ENCODE measurements at regions not wholly inside any gene's neighbourhood (a gene's known extent, or its start where the extent isn't known, plus 50 kb on each side); places are given as distances from the start of the nearest gene placed in this dataset.

- Mint-ChIP-seq H3K27me3 (ENCODE audit: insufficient read depth, unreplicated experiment) (no peaks in the 10 kb centered on the region), H3K27ac (ENCODE audit: low read depth, unreplicated experiment) (no peak overlapping the region), H3K4me1 (ENCODE audit: insufficient read depth, unreplicated experiment) (no peaks in the 10 kb centered on the region), H3K9me3 (ENCODE audit: unreplicated experiment) (no peaks in the 10 kb centered on the region), H3K36me3 (ENCODE audit: insufficient read depth, unreplicated experiment) (no peaks in the 10 kb centered on the region), H3K4me3 (ENCODE audit: unreplicated experiment) (no peak overlapping the region)
- CTCF ChIA-PET, result interaction anchor here (0.7 kb wide), 1 partner anchor 1972 kb away, joined by 3 read pairs; no protein-coding TSS in a partner anchor
- BruUV-seq (replicated peaks), result no TSS peak
- POLR2A ChIA-PET, result no interaction called here
- intact Hi-C loops (cut with micrococcal nuclease), result no loop called here
- no peak for DNase-seq (ENCODE audit: unreplicated experiment)
- TF ChIP-seq CTCF (IDR thresholded peaks at IDR 0.05; ENCODE audit: unreplicated experiment), result no peak
Measured at GRCh38 chr2:145360129-145360790, 840.3 kb upstream of the ZEB2 start.

- H3K4me1 Mint-ChIP-seq (ENCODE audit: insufficient read depth, unreplicated experiment), result no peaks in the 10 kb centered on the region
- POLR2A ChIA-PET, result no interaction called here
- CTCF ChIA-PET, result no interaction called here
- TF ChIP-seq CTCF (IDR thresholded peaks at IDR 0.05; ENCODE audit: unreplicated experiment), result no peak
- no peaks in the 10 kb centered on the region for H3K9me3 Mint-ChIP-seq (ENCODE audit: unreplicated experiment)
- no peaks in the 10 kb centered on the region for H3K27me3 Mint-ChIP-seq (ENCODE audit: insufficient read depth, unreplicated experiment)
- H3K36me3 Mint-ChIP-seq (ENCODE audit: insufficient read depth, unreplicated experiment), result no peaks in the 10 kb centered on the region
- no TSS peak for BruUV-seq (replicated peaks)
- H3K4me3 Mint-ChIP-seq (ENCODE audit: unreplicated experiment), result no peak overlapping the region
- intact Hi-C loops (cut with micrococcal nuclease), result no loop called here
- no peak for DNase-seq (ENCODE audit: unreplicated experiment)
- no peak overlapping the region for H3K27ac Mint-ChIP-seq (ENCODE audit: low read depth, unreplicated experiment)
Measured at GRCh38 chr2:145359561-145359960, 839.6 kb upstream of the ZEB2 start.

- BruUV-seq (replicated peaks), result no TSS peak
- Mint-ChIP-seq H3K27ac (ENCODE audit: low read depth, unreplicated experiment) (no peak overlapping the region), H3K4me3 (ENCODE audit: unreplicated experiment) (no peak overlapping the region), H3K9me3 (ENCODE audit: unreplicated experiment) (no peaks in the 10 kb centered on the region), H3K36me3 (ENCODE audit: insufficient read depth, unreplicated experiment) (no peaks in the 10 kb centered on the region), H3K4me1 (ENCODE audit: insufficient read depth, unreplicated experiment) (no peaks in the 10 kb centered on the region), H3K27me3 (ENCODE audit: insufficient read depth, unreplicated experiment) (no peaks in the 10 kb centered on the region)
- POLR2A ChIA-PET, result no interaction called here
- no peak for DNase-seq (ENCODE audit: unreplicated experiment)
- TF ChIP-seq CTCF (IDR thresholded peaks at IDR 0.05; ENCODE audit: unreplicated experiment), result no peak
- intact Hi-C loops (cut with micrococcal nuclease), result no loop called here
- CTCF ChIA-PET, result interaction anchor here (0.8 kb wide), 1 partner anchor 140 kb away, joined by 3 read pairs; no protein-coding TSS in a partner anchor
Measured at GRCh38 chr2:145356056-145356455, 836.1 kb upstream of the ZEB2 start.

GRCh38 chr2:145352484-145352883 lies 832.6 kb upstream of the ZEB2 start:
- H3K4me3 Mint-ChIP-seq (ENCODE audit: unreplicated experiment), result no peak overlapping the region
- intact Hi-C loops (cut with micrococcal nuclease), result no loop called here
- H3K27me3 Mint-ChIP-seq (ENCODE audit: insufficient read depth, unreplicated experiment), result no peaks in the 10 kb centered on the region
- H3K36me3 Mint-ChIP-seq (ENCODE audit: insufficient read depth, unreplicated experiment), result no peaks in the 10 kb centered on the region
- no peaks in the 10 kb centered on the region for H3K9me3 Mint-ChIP-seq (ENCODE audit: unreplicated experiment)
- no peak overlapping the region for H3K27ac Mint-ChIP-seq (ENCODE audit: low read depth, unreplicated experiment)
- TF ChIP-seq CTCF (IDR thresholded peaks at IDR 0.05; ENCODE audit: unreplicated experiment), result no peak
- ChIA-PET POLR2A (interaction anchor here (1.4 kb wide), 1 partner anchor 9 kb away, joined by 4 read pairs; no protein-coding TSS in a partner anchor), CTCF (interaction anchor here (0.5 to 0.7 kb wide), 3 partner anchors 20 to 42 kb away, joined by 3 read pairs; no protein-coding TSS in a partner anchor)
- H3K4me1 Mint-ChIP-seq (ENCODE audit: insufficient read depth, unreplicated experiment), result no peaks in the 10 kb centered on the region
- DNase-seq (ENCODE audit: unreplicated experiment), result no peak
- no TSS peak for BruUV-seq (replicated peaks)

Measured in MCF 10A (cell line).